Choroid plexus epithelial cell (primary cell): ENCODE measurements at regions not wholly inside any gene's neighbourhood (a gene's known extent, or its start where the extent isn't known, plus 50 kb on each side); places are given as distances from the start of the nearest gene placed in this dataset.

Experiments used
- DNase-seq: peaks from one replicate; pipeline ENCODE4 v3.0.0-alpha.2; 2010; ENCODE audit warnings: low read depth
- H3K4me3 ChIP-seq: 2 replicates; pipeline ENCODE4 v1.5.1; 2011; ENCODE audit warnings: low read depth, mild to moderate bottlenecking, control low read depth, low read length, moderate library complexity
- TF ChIP-seq, protein P1 (sequence below): conservative IDR thresholded peaks from 2 replicates; pipeline ENCODE4 v1.5.1; 2011; ENCODE audit warnings: low read depth, mild to moderate bottlenecking, control low read depth, inconsistent platforms, low read length, moderate library complexity

DNA sequence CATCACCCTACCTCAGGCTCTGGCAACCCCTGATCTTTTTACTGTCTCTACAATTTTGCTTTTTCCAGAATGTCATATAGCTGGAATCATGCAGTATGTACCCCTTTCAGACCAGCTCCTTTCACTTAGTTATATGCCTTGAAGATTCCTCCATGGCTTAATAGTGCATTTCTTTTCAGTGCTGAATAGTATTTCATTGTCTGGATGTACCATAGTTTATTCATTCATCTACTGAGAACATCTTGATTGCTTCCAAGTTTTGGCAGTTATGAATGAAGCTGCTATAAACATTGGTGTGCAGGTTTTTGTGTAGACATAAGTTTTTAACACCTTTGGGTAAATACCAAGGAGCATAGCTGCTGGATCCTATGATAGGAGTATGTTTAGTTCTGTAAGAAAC, 50.8 kb upstream of the ANP32A start:
- no peak overlapping the region for H3K4me3 ChIP-seq
- DNase-seq: no peak
- TF ChIP-seq, protein P1, sequence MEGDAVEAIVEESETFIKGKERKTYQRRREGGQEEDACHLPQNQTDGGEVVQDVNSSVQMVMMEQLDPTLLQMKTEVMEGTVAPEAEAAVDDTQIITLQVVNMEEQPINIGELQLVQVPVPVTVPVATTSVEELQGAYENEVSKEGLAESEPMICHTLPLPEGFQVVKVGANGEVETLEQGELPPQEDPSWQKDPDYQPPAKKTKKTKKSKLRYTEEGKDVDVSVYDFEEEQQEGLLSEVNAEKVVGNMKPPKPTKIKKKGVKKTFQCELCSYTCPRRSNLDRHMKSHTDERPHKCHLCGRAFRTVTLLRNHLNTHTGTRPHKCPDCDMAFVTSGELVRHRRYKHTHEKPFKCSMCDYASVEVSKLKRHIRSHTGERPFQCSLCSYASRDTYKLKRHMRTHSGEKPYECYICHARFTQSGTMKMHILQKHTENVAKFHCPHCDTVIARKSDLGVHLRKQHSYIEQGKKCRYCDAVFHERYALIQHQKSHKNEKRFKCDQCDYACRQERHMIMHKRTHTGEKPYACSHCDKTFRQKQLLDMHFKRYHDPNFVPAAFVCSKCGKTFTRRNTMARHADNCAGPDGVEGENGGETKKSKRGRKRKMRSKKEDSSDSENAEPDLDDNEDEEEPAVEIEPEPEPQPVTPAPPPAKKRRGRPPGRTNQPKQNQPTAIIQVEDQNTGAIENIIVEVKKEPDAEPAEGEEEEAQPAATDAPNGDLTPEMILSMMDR: no peak

DNA sequence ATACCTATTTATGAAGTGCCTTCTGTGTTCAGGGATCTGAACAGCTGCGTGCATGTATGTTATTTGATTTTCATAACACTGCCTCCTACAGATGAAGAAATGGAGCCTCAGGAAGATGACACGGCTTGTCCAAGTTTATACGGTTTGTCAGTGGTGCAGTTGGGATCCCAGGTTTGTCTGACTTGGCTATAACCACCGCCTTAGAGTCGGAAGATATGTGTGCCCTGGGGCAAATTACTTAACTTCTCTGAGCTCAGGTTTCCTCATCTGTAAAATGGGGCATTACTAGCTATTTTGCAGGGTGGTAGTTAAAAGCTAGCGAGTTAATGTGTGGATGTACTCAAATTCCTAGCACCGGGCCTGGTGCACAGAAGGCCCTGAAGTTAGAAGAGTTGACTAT, 54.1 kb upstream of the ANP32A start:
- TF ChIP-seq, protein P1: no peak
- H3K4me3 ChIP-seq: no peak overlapping the region
- no peak for DNase-seq

GRCh38 chr15:68875377-68876116, 54.8 kb upstream of the SPESP1 start:
- TF ChIP-seq, protein P1: peak; percentile 91
- peak overlapping the region; percentile 50 for H3K4me3 ChIP-seq
- peak; percentile 94 for DNase-seq

DNA sequence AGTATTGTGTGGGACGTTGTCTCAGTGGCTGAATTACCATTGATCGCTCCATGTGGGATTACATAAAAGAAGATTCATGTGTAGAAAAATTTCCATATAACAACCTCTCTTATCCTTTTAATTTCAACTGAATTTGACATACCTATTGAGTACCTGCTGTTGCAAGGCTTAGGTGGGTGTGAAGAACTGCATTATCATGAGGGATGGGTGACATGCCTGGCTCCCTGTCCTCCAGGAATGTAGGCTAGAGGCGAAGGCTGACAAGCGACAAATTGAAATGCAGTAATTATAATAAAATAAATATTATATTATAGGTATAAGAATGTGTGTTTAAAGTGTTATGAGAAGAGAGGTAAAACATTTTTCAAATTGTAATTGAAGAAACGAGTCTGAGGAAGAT, 52.7 kb upstream of the SPESP1 start:
- DNase-seq: no peak
- TF ChIP-seq, protein P1: no peak
- no peak overlapping the region for H3K4me3 ChIP-seq

GRCh38 chr15:68880382-68880781, 49.9 kb upstream of the SPESP1 start:
- TF ChIP-seq, protein P1: no peak
- DNase-seq: no peak

More at GRCh38 chr15:68880382-68880781, 49.9 kb upstream of the SPESP1 start:
- H3K4me3 ChIP-seq: no peak overlapping the region
